ENCODE measurements at regions not wholly inside any gene's neighbourhood (a gene's known extent, or its start where the extent isn't known, plus 50 kb on each side); places are given as distances from the start of the nearest gene placed in this dataset.

DNA sequence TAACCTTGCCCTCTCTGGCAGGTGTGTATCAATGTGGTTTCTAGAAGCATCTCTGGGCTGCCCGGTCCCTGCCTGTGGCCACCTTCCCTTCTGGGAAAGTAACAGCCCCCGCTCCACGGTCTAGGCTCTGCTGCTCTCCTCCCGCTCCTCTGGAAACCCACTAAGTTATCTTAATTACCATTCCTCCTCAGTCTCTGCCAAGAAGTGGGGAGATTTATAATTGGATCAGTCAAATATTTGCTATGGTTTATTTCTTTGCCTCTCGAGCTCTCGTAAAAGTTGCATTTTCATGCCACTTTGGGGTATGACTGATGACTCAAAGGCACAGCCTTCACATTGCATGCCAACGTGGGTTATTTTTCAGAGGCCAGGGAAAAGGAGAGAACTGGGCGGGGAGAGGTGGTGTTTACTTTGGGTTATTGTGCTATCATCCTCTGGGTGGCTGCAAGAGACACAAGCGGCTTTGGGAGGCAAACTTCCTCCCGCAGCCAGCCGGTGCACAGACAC lies 205.3 kb upstream of the WWC1 start:
- TF ChIP-seq, protein P1, sequence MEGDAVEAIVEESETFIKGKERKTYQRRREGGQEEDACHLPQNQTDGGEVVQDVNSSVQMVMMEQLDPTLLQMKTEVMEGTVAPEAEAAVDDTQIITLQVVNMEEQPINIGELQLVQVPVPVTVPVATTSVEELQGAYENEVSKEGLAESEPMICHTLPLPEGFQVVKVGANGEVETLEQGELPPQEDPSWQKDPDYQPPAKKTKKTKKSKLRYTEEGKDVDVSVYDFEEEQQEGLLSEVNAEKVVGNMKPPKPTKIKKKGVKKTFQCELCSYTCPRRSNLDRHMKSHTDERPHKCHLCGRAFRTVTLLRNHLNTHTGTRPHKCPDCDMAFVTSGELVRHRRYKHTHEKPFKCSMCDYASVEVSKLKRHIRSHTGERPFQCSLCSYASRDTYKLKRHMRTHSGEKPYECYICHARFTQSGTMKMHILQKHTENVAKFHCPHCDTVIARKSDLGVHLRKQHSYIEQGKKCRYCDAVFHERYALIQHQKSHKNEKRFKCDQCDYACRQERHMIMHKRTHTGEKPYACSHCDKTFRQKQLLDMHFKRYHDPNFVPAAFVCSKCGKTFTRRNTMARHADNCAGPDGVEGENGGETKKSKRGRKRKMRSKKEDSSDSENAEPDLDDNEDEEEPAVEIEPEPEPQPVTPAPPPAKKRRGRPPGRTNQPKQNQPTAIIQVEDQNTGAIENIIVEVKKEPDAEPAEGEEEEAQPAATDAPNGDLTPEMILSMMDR (IDR thresholded peaks at IDR 0.05; ENCODE audit: borderline replicate concordance, insufficient read depth, low read depth, low read length) = no peak

DNA sequence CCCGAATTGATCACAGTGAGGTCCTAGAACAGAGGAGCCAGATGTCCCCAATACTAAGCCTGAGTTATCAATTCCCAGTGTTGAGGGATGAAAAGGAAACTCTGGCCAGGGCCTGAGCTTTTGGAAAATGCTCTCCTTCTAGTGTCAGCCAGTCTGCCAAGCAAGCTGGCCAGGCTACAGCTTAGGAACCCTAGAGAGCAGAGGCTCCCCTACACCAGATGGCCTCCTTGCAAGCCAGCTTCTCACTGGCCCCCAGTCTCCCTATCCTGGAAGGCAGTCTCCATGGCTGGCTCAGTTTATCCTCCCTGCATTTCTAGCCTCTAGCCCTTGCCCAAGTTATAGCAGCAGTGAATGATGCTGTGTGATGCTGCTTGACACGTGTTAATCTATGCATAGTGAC lies 204.7 kb upstream of the WWC1 start:
- TF ChIP-seq, protein P1 (IDR thresholded peaks at IDR 0.05; ENCODE audit: borderline replicate concordance, insufficient read depth, low read depth, low read length) = no peak
- no peak overlapping the region for H3K4me3 ChIP-seq (ENCODE audit: low read depth, low read length)

More for the DNA sequence above, 205.3 kb upstream of the WWC1 start:
- H3K4me3 ChIP-seq (ENCODE audit: low read depth, low read length) = no peak overlapping the region

DNA sequence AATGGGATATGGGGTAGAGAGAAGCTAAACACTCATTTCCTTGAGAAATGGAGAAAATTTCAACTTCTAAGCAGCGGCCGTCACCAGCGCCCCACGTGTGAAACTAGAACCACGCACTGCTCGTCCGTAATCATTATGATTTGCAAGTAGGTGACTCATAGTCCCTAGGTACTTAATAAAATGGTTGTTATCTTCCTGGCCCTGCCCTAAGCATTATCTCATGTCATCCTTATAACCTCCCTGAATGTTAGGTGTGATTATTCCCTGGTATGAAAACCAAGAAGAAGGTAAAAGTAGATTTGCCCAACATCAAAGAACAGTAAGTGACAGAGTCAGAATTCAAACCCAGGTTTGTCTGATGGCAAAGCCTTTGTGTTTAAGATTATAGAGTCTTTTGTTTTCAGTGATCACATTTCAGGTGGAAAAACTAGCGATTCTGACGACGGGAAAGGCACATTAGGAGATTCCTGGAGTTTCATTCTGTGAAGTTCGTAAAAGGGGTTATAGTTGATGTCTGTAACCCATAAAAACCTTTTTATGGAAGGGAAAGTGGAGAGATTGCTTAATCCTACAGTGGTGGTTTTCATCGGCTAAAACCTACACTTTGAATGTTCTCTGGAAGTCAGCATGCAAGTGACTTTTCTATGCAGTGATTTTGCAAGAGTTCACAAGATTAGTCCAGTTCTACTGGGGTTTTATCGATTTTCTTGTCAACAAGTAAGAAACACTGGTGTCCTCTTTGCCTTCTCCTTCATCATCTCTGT lies 202.9 kb upstream of the WWC1 start:
- TF ChIP-seq, protein P1 (IDR thresholded peaks at IDR 0.05; ENCODE audit: borderline replicate concordance, insufficient read depth, low read depth, low read length) = no peak
- no peak overlapping the region for H3K4me3 ChIP-seq (ENCODE audit: low read depth, low read length)

DNA sequence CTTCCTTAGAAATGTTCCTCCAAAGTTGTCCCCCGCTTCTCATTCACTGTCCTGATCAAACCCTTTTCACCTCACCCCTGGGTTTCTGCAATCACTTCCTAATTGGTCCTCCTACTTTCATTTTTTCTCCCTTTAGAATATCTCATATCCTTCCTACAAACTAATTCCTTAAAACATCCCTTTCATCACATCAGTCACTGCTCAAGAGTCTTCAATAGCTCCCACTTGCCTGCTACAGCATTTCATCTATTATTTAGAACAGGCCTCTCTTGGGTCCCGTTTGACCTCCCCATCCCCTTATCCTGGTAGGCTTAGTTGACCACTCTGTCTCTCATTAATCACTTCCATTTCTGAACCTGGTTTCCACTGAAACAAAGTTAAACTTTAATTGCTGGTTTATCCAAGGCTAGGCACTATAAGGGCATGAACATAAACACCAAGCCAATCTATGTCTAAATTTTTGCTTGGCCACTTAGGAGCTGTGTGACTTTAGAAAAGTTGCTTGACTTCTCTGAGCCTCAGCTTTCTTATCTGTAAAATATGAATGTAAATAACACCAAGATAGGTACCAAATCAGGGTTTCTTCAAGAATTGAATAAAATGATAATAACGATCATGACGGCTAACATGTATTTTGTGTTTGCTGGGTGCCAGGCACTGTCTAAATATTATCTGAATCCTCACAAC lies 202.1 kb upstream of the WWC1 start:
- no peak overlapping the region for H3K4me3 ChIP-seq (ENCODE audit: low read depth, low read length)
- TF ChIP-seq, protein P1 (IDR thresholded peaks at IDR 0.05; ENCODE audit: borderline replicate concordance, insufficient read depth, low read depth, low read length) = no peak

DNA sequence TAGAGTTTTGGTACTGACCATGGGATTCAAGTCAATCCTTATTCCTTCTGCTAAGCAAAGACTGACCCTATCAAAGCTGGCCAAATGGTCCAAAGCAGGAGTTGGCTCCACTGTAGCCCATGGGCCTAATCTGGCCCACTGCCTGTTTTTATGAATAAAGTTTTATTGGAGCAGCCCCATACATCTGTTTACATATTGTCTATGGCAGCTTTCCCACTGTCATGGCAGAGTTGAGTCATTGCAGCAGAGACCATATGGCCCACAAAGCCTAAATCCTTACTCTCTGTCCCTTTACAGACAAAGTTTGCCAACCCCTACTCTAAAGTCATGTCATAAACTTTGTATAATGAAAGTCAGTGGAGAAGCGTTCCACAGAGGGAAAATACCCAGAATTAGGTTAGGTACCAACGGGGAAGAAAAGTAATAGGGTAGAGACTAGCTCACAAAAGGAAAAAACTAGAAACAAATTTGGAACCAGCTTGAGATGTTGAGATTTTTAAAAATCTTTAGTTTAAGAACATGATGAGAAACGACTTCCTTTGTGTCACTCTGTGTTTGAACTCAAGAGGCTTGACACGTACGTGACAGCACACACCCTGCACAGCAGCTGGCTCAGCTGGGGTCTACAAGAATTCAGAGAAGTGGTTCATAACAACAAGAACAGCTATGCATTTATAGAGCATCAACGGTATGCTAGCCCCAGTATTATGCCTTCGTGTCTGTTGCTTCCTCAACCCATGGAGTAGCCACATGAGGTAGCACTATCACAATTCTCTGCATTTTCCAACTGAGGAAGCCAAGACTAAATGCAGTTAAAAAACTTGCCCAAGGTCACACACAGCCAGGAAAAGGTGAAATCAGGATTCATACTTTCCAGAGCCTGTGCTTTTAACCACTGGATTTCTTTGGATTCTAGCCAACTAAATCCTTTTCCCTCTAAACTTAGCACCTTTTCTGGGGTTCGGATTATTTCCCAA lies 198.9 kb upstream of the WWC1 start:
- no peak overlapping the region for H3K4me3 ChIP-seq (ENCODE audit: low read depth, low read length)
- TF ChIP-seq, protein P1 (IDR thresholded peaks at IDR 0.05; ENCODE audit: borderline replicate concordance, insufficient read depth, low read depth, low read length) = no peak

DNA sequence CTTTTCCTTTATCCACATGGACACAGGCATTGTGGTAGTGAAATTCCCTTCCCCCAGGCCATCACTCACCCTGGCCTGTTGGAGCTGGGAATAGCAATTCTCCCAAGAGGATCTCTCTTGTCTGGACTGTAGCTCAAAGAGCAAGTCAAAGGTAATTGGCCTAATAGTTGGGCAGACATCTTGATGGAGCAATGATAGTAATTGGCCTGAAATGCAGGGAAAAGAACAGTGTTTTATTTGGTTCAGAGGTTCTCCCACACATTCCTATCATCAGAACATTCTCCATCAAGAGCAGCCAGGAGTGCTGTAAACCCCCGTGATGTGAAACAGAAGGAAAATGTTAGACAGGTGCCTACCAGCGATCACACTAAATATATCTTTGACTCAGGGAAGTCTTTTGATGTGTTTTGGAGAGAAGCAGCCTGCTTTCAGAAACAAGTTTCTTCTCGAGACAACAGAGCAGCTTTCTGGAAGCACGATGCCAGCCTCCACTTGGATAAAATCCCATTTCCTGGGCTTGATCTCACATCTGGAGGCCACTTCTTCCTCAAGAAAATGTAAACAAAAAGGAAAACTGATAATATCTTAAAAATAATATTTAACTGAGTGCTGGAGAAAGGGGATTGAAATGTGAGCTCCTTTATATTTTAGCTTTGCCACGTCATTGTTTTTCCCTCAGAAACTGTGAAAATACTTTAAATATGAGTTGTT lies 198.1 kb upstream of the WWC1 start:
- TF ChIP-seq, protein P1 (IDR thresholded peaks at IDR 0.05; ENCODE audit: borderline replicate concordance, insufficient read depth, low read depth, low read length) = no peak
- H3K4me3 ChIP-seq (ENCODE audit: low read depth, low read length) = no peak overlapping the region

Data from GM12875 (cell line).